DND-41 (cell line): ENCODE measurements at regions not wholly inside any gene's neighbourhood (a gene's known extent, or its start where the extent isn't known, plus 50 kb on each side); places are given as distances from the start of the nearest gene placed in this dataset.

Experiments used
- ATAC-seq: fragments of 200-7000 bp; cut with Tn5 transposase; 3 replicates; pipeline ENCODE4 v1.9.1; 2021; ENCODE audit warnings: low read depth; ENCODE audit not compliant: insufficient read depth
- DNase-seq: peaks from one replicate; pipeline ENCODE4 v3.0.0-alpha.2; 2020
- H2AFZ ChIP-seq: 2 replicates; pipeline ENCODE4 v1.6.0; 2012; ENCODE audit warnings: low read depth, low read length
- H3K27ac ChIP-seq: 2 replicates; pipeline ENCODE4 v1.5.1; 2012; ENCODE audit warnings: low read length, inconsistent platforms
- H3K27me3 ChIP-seq: fragments of 200-600 bp; sonication (generic); 2 replicates; pipeline ENCODE4 v1.6.0; 2012; ENCODE audit warnings: low read length, mild to moderate bottlenecking, inconsistent platforms; ENCODE audit not compliant: insufficient read depth, poor library complexity
- H3K36me3 ChIP-seq: 2 replicates; pipeline ENCODE4 v1.5.1; 2012; ENCODE audit warnings: low read length, inconsistent platforms; ENCODE audit not compliant: insufficient read depth
- H3K4me1 ChIP-seq: 2 replicates; pipeline ENCODE4 v1.5.1; 2012; ENCODE audit warnings: mild to moderate bottlenecking, low read length; ENCODE audit not compliant: insufficient read depth
- H3K4me2 ChIP-seq: 2 replicates; pipeline ENCODE4 v1.6.0; 2012; ENCODE audit warnings: mild to moderate bottlenecking, moderate library complexity, low read length, inconsistent platforms; ENCODE audit not compliant: insufficient read depth
- H3K4me3 ChIP-seq, 2 experiments: fragments of 200-600 bp in 1 of 2; shearing (Covaris generic) in 1 of 2; 2 replicates each; pipeline ENCODE4 v1.5.1; 2012 to 2016; ENCODE audit warnings: inconsistent platforms in 2 of 2, low read length in 2 of 2, mild to moderate bottlenecking in 2 of 2, low read depth in 1 of 2, moderate library complexity in 1 of 2
- H3K79me2 ChIP-seq: 2 replicates; pipeline ENCODE4 v1.6.0; 2012; ENCODE audit warnings: low read length, inconsistent platforms; ENCODE audit not compliant: insufficient read depth
- H3K9ac ChIP-seq: 2 replicates; pipeline ENCODE4 v1.6.0; 2012; ENCODE audit warnings: low read depth, mild to moderate bottlenecking, inconsistent platforms, low read length, moderate library complexity
- H3K9me3 ChIP-seq: 2 replicates; pipeline ENCODE4 v1.5.1; 2012; ENCODE audit warnings: low read length, moderate library complexity, mild to moderate bottlenecking, inconsistent platforms; ENCODE audit not compliant: insufficient read depth, severe bottlenecking
- H4K20me1 ChIP-seq: 2 replicates; pipeline ENCODE4 v1.6.0; 2012; ENCODE audit warnings: low read length; ENCODE audit not compliant: insufficient read depth
- CTCF ChIP-seq: IDR thresholded peaks from 2 replicates; pipeline ENCODE4 v1.5.1; 2012; ENCODE audit warnings: borderline replicate concordance, low read length, moderate library complexity, mild to moderate bottlenecking; ENCODE audit not compliant: poor library complexity, severe bottlenecking; ENCODE audit errors: extremely low read depth
- EZH2 ChIP-seq: IDR thresholded peaks from 3 replicates; pipeline ENCODE4 v1.6.1; 2012; ENCODE audit warnings: borderline replicate concordance, low read depth, mild to moderate bottlenecking, moderate library complexity, low read length, inconsistent platforms; ENCODE audit not compliant: severe bottlenecking

GRCh38 chr10:78349911-78350663 lies 316.4 kb downstream of the RPS24 start:
- Histone ChIP-seq H3K9me3 (no peaks in the 10 kb centered on the region), H3K4me3 (no peak overlapping the region), H3K36me3 (no peaks in the 10 kb centered on the region), H3K79me2 (no peaks in the 10 kb centered on the region), H3K4me1 (no peaks in the 10 kb centered on the region), H2AFZ (no peak overlapping the region), H3K27ac (no peak overlapping the region), H3K27me3 (peaks cover 17% of the 10 kb centered on the region), H4K20me1 (0 out of 2 replicates have a peak, but pooled peaks cover 3% of the 10 kb centered on the region), H3K9ac (no peak overlapping the region), H3K4me2 (no peak overlapping the region)
- no peak for TF ChIP-seq CTCF
- TF ChIP-seq EZH2, result no peak
- ATAC-seq (no peak), DNase-seq (no peak)

GRCh38 chr10:78351283-78351682 lies 317.6 kb downstream of the RPS24 start:
- Histone ChIP-seq H3K27ac (no peak overlapping the region), H3K4me1 (no peaks in the 10 kb centered on the region), H4K20me1 (0 out of 2 replicates have a peak, but pooled peaks cover 3% of the 10 kb centered on the region), H3K27me3 (peaks cover 17% of the 10 kb centered on the region), H3K4me3 (no peak overlapping the region), H2AFZ (no peak overlapping the region), H3K9me3 (no peaks in the 10 kb centered on the region), H3K4me2 (no peak overlapping the region), H3K9ac (no peak overlapping the region), H3K36me3 (no peaks in the 10 kb centered on the region), H3K79me2 (no peaks in the 10 kb centered on the region)
- TF ChIP-seq EZH2 (no peak), CTCF (no peak)
- ATAC-seq (no peak), DNase-seq (no peak)

GRCh38 chr10:78351809-78352208 lies 318.1 kb downstream of the RPS24 start:
- TF ChIP-seq CTCF, result no peak
- no peak for TF ChIP-seq EZH2
- Histone ChIP-seq H3K79me2 (no peaks in the 10 kb centered on the region), H3K4me1 (no peaks in the 10 kb centered on the region), H3K27me3 (peaks cover 17% of the 10 kb centered on the region), H3K27ac (no peak overlapping the region), H3K4me2 (no peak overlapping the region), H3K36me3 (no peaks in the 10 kb centered on the region), H3K4me3 (no peak overlapping the region), H3K9me3 (no peaks in the 10 kb centered on the region), H4K20me1 (0 out of 2 replicates have a peak, but pooled peaks cover 3% of the 10 kb centered on the region), H2AFZ (no peak overlapping the region), H3K9ac (no peak overlapping the region)
- ATAC-seq (no peak), DNase-seq (no peak)
